ENCODE measurements at regions not wholly inside any gene's neighbourhood (a gene's known extent, or its start where the extent isn't known, plus 50 kb on each side); places are given as distances from the start of the nearest gene placed in this dataset.

DNA sequence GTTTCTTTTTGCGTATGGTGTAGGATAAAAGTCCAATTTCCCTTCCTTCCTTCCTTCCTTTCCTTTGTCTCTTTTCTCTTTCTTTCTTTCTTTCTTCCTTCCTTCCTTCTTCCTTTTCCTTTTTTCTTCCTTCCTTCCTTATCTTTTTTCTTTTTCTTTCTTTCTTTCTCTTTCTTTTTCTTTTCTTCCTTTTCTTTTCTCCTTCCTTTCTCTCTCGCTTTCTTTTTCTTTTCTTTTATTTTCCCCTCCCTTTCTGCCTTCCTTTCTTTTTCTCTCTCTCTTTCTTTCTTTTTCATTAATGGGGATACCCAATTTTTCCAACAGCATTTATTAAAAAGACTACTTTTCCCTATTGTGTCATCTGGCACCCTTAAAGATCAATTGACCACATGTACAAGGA, 1359.7 kb downstream of the FAM181B start:
- TF ChIP-seq TSHZ2 (CRISPR knock-in tag; IDR thresholded peaks at IDR 0.05) (no peak), TCF4 (CRISPR knock-in tag; IDR thresholded peaks at IDR 0.05; ENCODE audit: borderline replicate concordance) (no peak), ISL1 (CRISPR knock-in tag; IDR thresholded peaks at IDR 0.05) (no peak), ARNTL (CRISPR knock-in tag; IDR thresholded peaks at IDR 0.05; ENCODE audit: borderline replicate concordance, low read depth) (no peak), SNAI2 (CRISPR knock-in tag; IDR thresholded peaks at IDR 0.05) (no peak), BACH2 (CRISPR knock-in tag; IDR thresholded peaks at IDR 0.05; ENCODE audit: borderline replicate concordance) (no peak), ZFP3 (CRISPR knock-in tag; IDR thresholded peaks at IDR 0.05) (no peak), OSR1 (CRISPR knock-in tag; IDR thresholded peaks at IDR 0.05) (no peak), ZNF8 (CRISPR knock-in tag; IDR thresholded peaks at IDR 0.05) (no peak), TOX (CRISPR knock-in tag; IDR thresholded peaks at IDR 0.05; ENCODE audit: borderline replicate concordance) (no peak), ZC3H10 (CRISPR knock-in tag; IDR thresholded peaks at IDR 0.05) (no peak)
- TF ChIP-seq, protein P1, sequence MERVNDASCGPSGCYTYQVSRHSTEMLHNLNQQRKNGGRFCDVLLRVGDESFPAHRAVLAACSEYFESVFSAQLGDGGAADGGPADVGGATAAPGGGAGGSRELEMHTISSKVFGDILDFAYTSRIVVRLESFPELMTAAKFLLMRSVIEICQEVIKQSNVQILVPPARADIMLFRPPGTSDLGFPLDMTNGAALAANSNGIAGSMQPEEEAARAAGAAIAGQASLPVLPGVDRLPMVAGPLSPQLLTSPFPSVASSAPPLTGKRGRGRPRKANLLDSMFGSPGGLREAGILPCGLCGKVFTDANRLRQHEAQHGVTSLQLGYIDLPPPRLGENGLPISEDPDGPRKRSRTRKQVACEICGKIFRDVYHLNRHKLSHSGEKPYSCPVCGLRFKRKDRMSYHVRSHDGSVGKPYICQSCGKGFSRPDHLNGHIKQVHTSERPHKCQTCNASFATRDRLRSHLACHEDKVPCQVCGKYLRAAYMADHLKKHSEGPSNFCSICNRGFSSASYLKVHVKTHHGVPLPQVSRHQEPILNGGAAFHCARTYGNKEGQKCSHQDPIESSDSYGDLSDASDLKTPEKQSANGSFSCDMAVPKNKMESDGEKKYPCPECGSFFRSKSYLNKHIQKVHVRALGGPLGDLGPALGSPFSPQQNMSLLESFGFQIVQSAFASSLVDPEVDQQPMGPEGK (CRISPR knock-in tag; IDR thresholded peaks at IDR 0.05; ENCODE audit: borderline replicate concordance) = no peak

Measured in SK-N-SH treated with all-trans-retinoic acid at 6 μM for 48 hours (cell line).